HepG2 (cell line): ENCODE measurements at regions not wholly inside any gene's neighbourhood (a gene's known extent, or its start where the extent isn't known, plus 50 kb on each side); places are given as distances from the start of the nearest gene placed in this dataset.

Source experiments
- ATAC-seq: fragments of 200-7000 bp; cut with Tn5 transposase; 3 replicates; pipeline ENCODE4 v1.9.1; 2020; ENCODE audit warnings: mild to moderate bottlenecking, moderate library complexity
- BruUV-seq: library from RNA; stranded (reverse); fragments of 400-500 nt; replicated peaks from 2 replicates; lab custom pipeline; 2021; lab: Mats Ljungman, UMichigan
- CTCF ChIA-PET: fragments of 300-600 bp; formaldehyde crosslinking; extraction: SDS; loops from one replicate; lab custom pipeline; 2021; ENCODE audit warnings: low total read pairs, inconsistent platforms, low intra/inter-chr PET ratio; lab: Yijun Ruan, JAX
- POLR2A ChIA-PET: fragments of 350-600 bp; sonication (Branson Sonifier 250); formaldehyde crosslinking; loops from one replicate; lab custom pipeline; 2020; ENCODE audit warnings: antibody characterized with exemption, inconsistent platforms; lab: Yijun Ruan, JAX
- DNase-seq: peaks from one replicate; pipeline ENCODE4 v3.0.0-alpha.2; 2015; ENCODE audit warnings: low spot score
- FAIRE-seq: peaks from 3 replicates; lab custom pipeline; 2011; peaks lifted over from hg19 to GRCh38; lab: Jason Lieb, UNC
- H2AFZ ChIP-seq: one replicate; pipeline ENCODE4 v1.6.1; 2011; ENCODE audit warnings: low read length, inconsistent platforms
- H3K27ac ChIP-seq: fragments of 300-600 bp; 3 replicates; pipeline ENCODE4 v1.8.0; 2011; ENCODE audit warnings: mixed run types, mild to moderate bottlenecking, mixed read lengths, low read length, inconsistent platforms; ENCODE audit not compliant: insufficient read depth; ENCODE audit errors: extremely low read length
- H3K27me3 ChIP-seq, 2 experiments: fragments of 200-600 bp in 1 of 2; 2 replicates in 1 of 2; 3 replicates in 1 of 2; pipeline versions ENCODE4 v1.6.0 to v1.8.0; 2011; ENCODE audit warnings: low read length in 2 of 2, mild to moderate bottlenecking in 2 of 2, moderate library complexity in 2 of 2, inconsistent platforms in 1 of 2; ENCODE audit not compliant: insufficient read depth in 2 of 2, control insufficient read depth in 1 of 2
- H3K36me3 ChIP-seq, 2 experiments: fragments of 200-600 bp in 1 of 2; replicated peaks in 1 of 2; 2 replicates in 1 of 2; 3 replicates in 1 of 2; pipeline versions ENCODE4 v1.5.1 to v1.8.0; 2011; ENCODE audit warnings: low read length in 2 of 2, inconsistent platforms in 1 of 2; ENCODE audit not compliant: insufficient read depth in 2 of 2, control insufficient read depth in 1 of 2
- H3K4me1 ChIP-seq: 2 replicates; pipeline ENCODE4 v1.5.1; 2012; ENCODE audit warnings: low read length, inconsistent platforms; ENCODE audit not compliant: insufficient read depth
- H3K4me2 ChIP-seq: 2 replicates; pipeline ENCODE4 v1.6.0; 2011; ENCODE audit warnings: low read depth, low read length, inconsistent platforms
- H3K4me3 ChIP-seq, 3 experiments: fragments of 200-600 bp in 1 of 3; sonication (generic), shearing (Covaris generic) in 1 of 3; replicated peaks in 1 of 3; 2 replicates each; pipeline ENCODE4 v1.5.1; 2011 to 2016; ENCODE audit warnings: low read length in 3 of 3, inconsistent platforms in 2 of 3, low read depth in 2 of 3, mild to moderate bottlenecking in 2 of 3, control low read depth in 1 of 3, mixed read lengths in 1 of 3; ENCODE audit not compliant: insufficient read depth in 1 of 3
- H3K79me2 ChIP-seq: one replicate; pipeline ENCODE4 v1.6.1; 2011; ENCODE audit warnings: low read length, inconsistent platforms; ENCODE audit not compliant: insufficient read depth
- H3K9ac ChIP-seq: 2 replicates; pipeline ENCODE4 v1.6.0; 2011; ENCODE audit warnings: mild to moderate bottlenecking, low read depth, low read length, inconsistent platforms; ENCODE audit not compliant: insufficient read depth
- H3K9me3 ChIP-seq: 2 replicates; pipeline ENCODE4 v1.5.1; 2012; ENCODE audit warnings: mild to moderate bottlenecking, low read length
- H4K20me1 ChIP-seq: 2 replicates; pipeline ENCODE4 v1.6.0; 2011; ENCODE audit warnings: inconsistent platforms, mild to moderate bottlenecking, low read length, moderate library complexity; ENCODE audit not compliant: insufficient read depth
- AGO1 ChIP-seq: fragments of 200-400 bp; formaldehyde crosslinking; IDR thresholded peaks from 2 replicates; pipeline ENCODE4 v1.6.1; 2017; ENCODE audit warnings: mild to moderate bottlenecking, low read depth, low read length, moderate library complexity; ENCODE audit not compliant: poor library complexity, severe bottlenecking
- BCL6 ChIP-seq: IDR thresholded peaks from 2 replicates; pipeline ENCODE4 v1.6.1; 2016; ENCODE audit warnings: missing genetic modification reagents, missing compliant biosample characterization
- FOXJ3 ChIP-seq: sonication (generic); formaldehyde crosslinking; IDR thresholded peaks from 2 replicates; pipeline ENCODE4 v1.4.0; 2020; ENCODE audit warnings: missing genetic modification reagents, mild to moderate bottlenecking, borderline replicate concordance
- KMT2B ChIP-seq: IDR thresholded peaks from 2 replicates; pipeline ENCODE4 v1.6.1; 2016; ENCODE audit warnings: missing genetic modification reagents, missing compliant biosample characterization
- NFE2L2 ChIP-seq: fragments of 150-350 bp; IDR thresholded peaks from 2 replicates; pipeline ENCODE4 v1.6.1; 2014; ENCODE audit warnings: low read length
- ONECUT2 ChIP-seq: sonication (generic); formaldehyde crosslinking; IDR thresholded peaks from 2 replicates; pipeline ENCODE4 v1.4.0; 2020; ENCODE audit warnings: missing genetic modification reagents
- SOX5 ChIP-seq: IDR thresholded peaks from 2 replicates; pipeline ENCODE4 v1.6.1; 2016; ENCODE audit warnings: borderline replicate concordance
- ZFP36 ChIP-seq: fragments of 150-350 bp; IDR thresholded peaks from 2 replicates; pipeline ENCODE4 v1.6.1; 2018; ENCODE audit warnings: borderline replicate concordance, low read length, low read depth; ENCODE audit not compliant: partially characterized antibody
- ZNF281 ChIP-seq: sonication (generic); formaldehyde crosslinking; IDR thresholded peaks from 2 replicates; pipeline ENCODE4 v1.4.0; 2020; ENCODE audit warnings: missing genetic modification reagents, borderline replicate concordance
- ZNF431 ChIP-seq: sonication (generic); formaldehyde crosslinking; IDR thresholded peaks from 2 replicates; pipeline ENCODE4 v1.9.0; 2022; ENCODE audit warnings: missing genetic modification reagents, low read depth, mild to moderate bottlenecking, borderline replicate concordance
- ZSCAN29 ChIP-seq: sonication (generic); formaldehyde crosslinking; conservative IDR thresholded peaks from 2 replicates; pipeline ENCODE4 v1.4.0; 2020; ENCODE audit warnings: mild to moderate bottlenecking, missing genetic modification reagents
- in situ Hi-C: cut with HindIII; loops from 2 replicates; pipeline ENCODE4 v1.10.0; 2017; ENCODE audit warnings: low pct_unique_long_range_greater_than_20kb; ENCODE audit not compliant: extremely low pct_ligation_motif_present
- intact Hi-C: fragments of 100-400 bp; cut with micrococcal nuclease; formaldehyde crosslinking; loops from one replicate; pipeline ENCODE4 v1.10.0; 2022; ENCODE audit not compliant: unreplicated experiment
- TF ChIP-seq, protein P1 (sequence below): sonication (generic); formaldehyde crosslinking; IDR thresholded peaks from 2 replicates; pipeline ENCODE4 v1.4.0; 2020; ENCODE audit warnings: mild to moderate bottlenecking, missing genetic modification reagents
- TF ChIP-seq, protein P2 (sequence below): sonication (generic); formaldehyde crosslinking; IDR thresholded peaks from 2 replicates; pipeline ENCODE4 v1.4.0; 2020; ENCODE audit warnings: low read depth, mild to moderate bottlenecking, missing genetic modification reagents

DNA sequence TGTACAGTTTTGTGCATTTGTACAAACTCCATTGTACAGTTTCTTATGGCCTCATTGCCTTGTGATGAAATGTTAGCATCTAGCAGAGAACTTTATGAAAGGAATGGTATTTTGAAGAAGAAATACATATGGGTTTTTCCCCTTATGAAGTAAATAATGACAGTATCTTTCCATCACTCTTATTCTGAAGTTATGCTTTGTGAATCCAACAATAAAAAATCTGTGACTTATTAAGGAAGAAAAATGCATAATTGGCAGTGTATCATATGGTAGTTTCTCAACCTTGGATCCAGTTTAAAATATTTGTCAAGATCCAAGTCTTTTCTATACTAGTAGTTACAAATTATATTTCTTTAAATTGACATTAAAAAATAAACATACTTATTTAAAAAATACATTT is 859.1 kb upstream of the FLRT2 start:
- ATAC-seq (no peak), DNase-seq (no peak)
- intact Hi-C loops, result no loop called here

More for the DNA sequence above, 859.1 kb upstream of the FLRT2 start:
- no peak for FAIRE-seq
- Histone ChIP-seq H3K4me3 (no peak overlapping the region), H4K20me1 (no peaks in the 10 kb centered on the region), H3K79me2 (no peaks in the 10 kb centered on the region), H3K4me2 (no peak overlapping the region), H2AFZ (no peak overlapping the region), H3K27ac (no peak overlapping the region), H3K9ac (no peak overlapping the region), H3K27me3 (no peaks in the 10 kb centered on the region), H3K4me1 (no peaks in the 10 kb centered on the region), H3K36me3 (no peaks in the 10 kb centered on the region), H3K9me3 (peaks cover 74% of the 10 kb centered on the region)
- ChIA-PET POLR2A (no interaction called here), CTCF (no interaction called here)
- TF ChIP-seq AGO1 (no peak), ZNF431 (CRISPR knock-in tag) (no peak), ONECUT2 (CRISPR knock-in tag) (no peak), SOX5 (CRISPR knock-in tag) (no peak), FOXJ3 (no peak), KMT2B (CRISPR knock-in tag) (no peak), ZNF281 (CRISPR knock-in tag) (no peak), NFE2L2 (no peak), ZSCAN29 (no peak), BCL6 (CRISPR knock-in tag) (no peak), ZFP36 (no peak)
- TF ChIP-seq, protein P1, sequence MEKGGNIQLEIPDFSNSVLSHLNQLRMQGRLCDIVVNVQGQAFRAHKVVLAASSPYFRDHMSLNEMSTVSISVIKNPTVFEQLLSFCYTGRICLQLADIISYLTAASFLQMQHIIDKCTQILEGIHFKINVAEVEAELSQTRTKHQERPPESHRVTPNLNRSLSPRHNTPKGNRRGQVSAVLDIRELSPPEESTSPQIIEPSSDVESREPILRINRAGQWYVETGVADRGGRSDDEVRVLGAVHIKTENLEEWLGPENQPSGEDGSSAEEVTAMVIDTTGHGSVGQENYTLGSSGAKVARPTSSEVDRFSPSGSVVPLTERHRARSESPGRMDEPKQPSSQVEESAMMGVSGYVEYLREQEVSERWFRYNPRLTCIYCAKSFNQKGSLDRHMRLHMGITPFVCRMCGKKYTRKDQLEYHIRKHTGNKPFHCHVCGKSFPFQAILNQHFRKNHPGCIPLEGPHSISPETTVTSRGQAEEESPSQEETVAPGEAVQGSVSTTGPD (CRISPR knock-in tag), result no peak
- TF ChIP-seq, protein P2, sequence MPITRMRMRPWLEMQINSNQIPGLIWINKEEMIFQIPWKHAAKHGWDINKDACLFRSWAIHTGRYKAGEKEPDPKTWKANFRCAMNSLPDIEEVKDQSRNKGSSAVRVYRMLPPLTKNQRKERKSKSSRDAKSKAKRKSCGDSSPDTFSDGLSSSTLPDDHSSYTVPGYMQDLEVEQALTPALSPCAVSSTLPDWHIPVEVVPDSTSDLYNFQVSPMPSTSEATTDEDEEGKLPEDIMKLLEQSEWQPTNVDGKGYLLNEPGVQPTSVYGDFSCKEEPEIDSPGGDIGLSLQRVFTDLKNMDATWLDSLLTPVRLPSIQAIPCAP, result no peak
- no TSS peak for BruUV-seq
- in situ Hi-C loops, result no loop called here
